Stomach (tissue), 4 donors: ENCODE measurements at regions not wholly inside any gene's neighbourhood (a gene's known extent, or its start where the extent isn't known, plus 50 kb on each side); places are given as distances from the start of the nearest gene placed in this dataset.

ENCODE experiments used
- EP300 ChIP-seq: sonication (generic); formaldehyde crosslinking; IDR thresholded peaks from one replicate; pipeline ENCODE4 v1.6.1; 2017; ENCODE audit warnings: antibody characterized with exemption
- POLR2A ChIP-seq, 4 donors: fragments of 450-650 bp; IDR thresholded peaks; one replicate each; pipeline ENCODE4 v1.6.1; 2016; ENCODE audit warnings: antibody characterized with exemption in 4 of 4, control low read depth in 2 of 4, mild to moderate bottlenecking in 1 of 4, moderate library complexity in 1 of 4
- POLR2AphosphoS5 ChIP-seq, 3 donors: sonication (generic); formaldehyde crosslinking; IDR thresholded peaks; one replicate each; pipeline ENCODE4 v1.6.1; 2016; ENCODE audit warnings: antibody characterized with exemption in 3 of 3
- TF ChIP-seq, protein P1 (sequence below), 7 experiments: fragments of 450-650 bp in 4 of 7; fragments of 200-600 bp in 3 of 7; sonication (generic) in 3 of 7; IDR thresholded peaks; one replicate each; pipeline ENCODE4 v1.5.1; 2016 to 2019; ENCODE audit warnings: antibody characterized with exemption in 7 of 7, control low read depth in 2 of 7, mild to moderate bottlenecking in 1 of 7

DNA sequence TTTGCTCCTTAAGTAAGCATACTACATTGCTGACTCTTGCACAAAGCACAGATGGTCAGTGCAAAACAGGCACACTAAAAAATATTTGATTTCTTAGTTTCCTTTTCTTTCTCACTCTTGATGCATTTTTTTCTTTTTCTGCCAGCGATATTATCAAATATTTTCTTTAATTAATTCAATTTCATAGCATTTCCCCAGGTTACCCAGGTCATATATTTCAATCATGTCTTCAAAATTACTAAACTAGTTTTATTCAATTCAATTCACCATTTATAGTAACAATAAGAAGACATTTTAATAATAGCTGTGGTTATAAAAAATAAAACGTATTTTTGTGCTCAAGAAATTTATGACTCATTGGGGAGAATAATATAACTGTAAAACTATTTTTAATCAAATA is 421.2 kb downstream of the GASK1B start:
- no peak for TF ChIP-seq POLR2A (IDR thresholded peaks at IDR 0.05)
- TF ChIP-seq, protein P1, sequence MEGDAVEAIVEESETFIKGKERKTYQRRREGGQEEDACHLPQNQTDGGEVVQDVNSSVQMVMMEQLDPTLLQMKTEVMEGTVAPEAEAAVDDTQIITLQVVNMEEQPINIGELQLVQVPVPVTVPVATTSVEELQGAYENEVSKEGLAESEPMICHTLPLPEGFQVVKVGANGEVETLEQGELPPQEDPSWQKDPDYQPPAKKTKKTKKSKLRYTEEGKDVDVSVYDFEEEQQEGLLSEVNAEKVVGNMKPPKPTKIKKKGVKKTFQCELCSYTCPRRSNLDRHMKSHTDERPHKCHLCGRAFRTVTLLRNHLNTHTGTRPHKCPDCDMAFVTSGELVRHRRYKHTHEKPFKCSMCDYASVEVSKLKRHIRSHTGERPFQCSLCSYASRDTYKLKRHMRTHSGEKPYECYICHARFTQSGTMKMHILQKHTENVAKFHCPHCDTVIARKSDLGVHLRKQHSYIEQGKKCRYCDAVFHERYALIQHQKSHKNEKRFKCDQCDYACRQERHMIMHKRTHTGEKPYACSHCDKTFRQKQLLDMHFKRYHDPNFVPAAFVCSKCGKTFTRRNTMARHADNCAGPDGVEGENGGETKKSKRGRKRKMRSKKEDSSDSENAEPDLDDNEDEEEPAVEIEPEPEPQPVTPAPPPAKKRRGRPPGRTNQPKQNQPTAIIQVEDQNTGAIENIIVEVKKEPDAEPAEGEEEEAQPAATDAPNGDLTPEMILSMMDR (IDR thresholded peaks at IDR 0.05), result no peak
- TF ChIP-seq EP300, result no peak
- TF ChIP-seq POLR2AphosphoS5 (IDR thresholded peaks at IDR 0.05), result no peak
